NCI-H1092 treated with DMSO at 0.1 percent for 48 hours (cell line): ENCODE measurements at regions not wholly inside any gene's neighbourhood (a gene's known extent, or its start where the extent isn't known, plus 50 kb on each side); places are given as distances from the start of the nearest gene placed in this dataset.
A peak's percentile ranks its signal among the peaks of the same experiment; 100 is the strongest.

ENCODE experiments used
- DNase-seq: peaks from one replicate; lab custom pipeline; 2025; lab: John Stamatoyannopoulos, UW

- no peak for DNase-seq
Measured at GRCh38 chr7:67553378-67553777, 556.7 kb downstream of the TYW1 start.

DNA sequence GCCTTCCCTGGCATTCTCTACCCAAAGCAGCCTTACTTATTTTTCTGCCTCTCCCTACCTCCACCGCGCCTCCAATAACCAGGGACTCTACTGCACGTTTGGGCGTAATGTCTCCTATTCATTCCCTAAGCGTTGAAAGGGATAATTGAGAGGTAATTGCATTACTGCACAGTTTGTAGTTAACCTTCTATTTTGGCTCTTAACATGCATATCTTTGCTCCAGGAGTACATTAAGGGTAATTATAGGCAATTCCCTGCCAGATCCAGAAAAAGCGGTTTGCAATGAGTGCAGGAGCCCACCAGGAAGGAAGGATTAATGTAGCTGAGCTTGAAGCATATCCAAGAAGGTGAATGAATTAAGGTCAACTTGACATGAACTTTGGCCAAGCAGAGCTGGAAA, 558.4 kb downstream of the TYW1 start:
- peak; percentile 44 for DNase-seq

DNA sequence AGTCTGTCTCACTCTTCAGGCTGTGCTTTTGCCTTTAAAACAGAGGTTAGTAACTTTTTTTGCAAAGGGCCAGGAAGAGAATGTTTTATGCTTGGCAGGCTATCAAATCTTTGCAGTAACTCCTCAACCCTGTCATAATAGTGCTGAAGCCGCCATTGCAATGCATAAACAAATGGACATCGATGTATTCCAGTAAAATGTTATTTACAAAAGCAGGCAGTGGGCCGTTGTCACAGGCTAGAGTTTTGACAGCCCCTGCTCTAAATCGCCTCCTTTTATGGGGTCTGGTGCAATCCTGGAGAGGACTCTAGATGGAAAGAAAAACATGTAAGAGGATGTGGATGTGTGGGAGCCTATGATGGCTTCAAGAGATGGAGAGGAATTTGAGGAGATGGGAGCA, 568.3 kb downstream of the TYW1 start:
- DNase-seq, result no peak

GRCh38 chr7:67566101-67566500, 569.5 kb downstream of the TYW1 start:
- no peak for DNase-seq

- no peak for DNase-seq
Measured at GRCh38 chr7:67571026-67571545, 574.5 kb downstream of the TYW1 start.

GRCh38 chr7:67573639-67574038, 577.0 kb downstream of the TYW1 start:
- no peak for DNase-seq

GRCh38 chr7:67588631-67589030, 592.0 kb downstream of the TYW1 start:
- DNase-seq, result no peak

- DNase-seq, result no peak
Measured at GRCh38 chr7:67589183-67589582, 592.5 kb downstream of the TYW1 start.

DNA sequence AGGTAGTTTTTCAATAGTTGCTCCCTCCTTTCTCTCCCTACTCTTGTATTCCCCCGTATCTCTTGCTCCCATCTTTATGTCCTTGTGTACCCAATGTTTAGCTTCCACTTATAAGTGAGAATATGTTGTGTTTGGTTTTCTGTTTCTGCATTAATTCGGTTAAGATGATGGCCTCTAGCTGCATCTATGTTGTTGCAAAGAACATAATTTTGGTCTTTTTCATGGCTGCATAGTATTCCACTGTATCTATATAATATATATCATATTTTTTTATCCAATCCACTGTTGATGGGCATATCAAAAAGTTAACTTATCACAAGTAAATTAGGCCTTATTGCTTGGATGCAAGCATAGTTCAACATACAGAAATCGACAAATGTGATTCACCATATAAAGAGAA, 594.0 kb downstream of the TYW1 start:
- no peak for DNase-seq

DNA sequence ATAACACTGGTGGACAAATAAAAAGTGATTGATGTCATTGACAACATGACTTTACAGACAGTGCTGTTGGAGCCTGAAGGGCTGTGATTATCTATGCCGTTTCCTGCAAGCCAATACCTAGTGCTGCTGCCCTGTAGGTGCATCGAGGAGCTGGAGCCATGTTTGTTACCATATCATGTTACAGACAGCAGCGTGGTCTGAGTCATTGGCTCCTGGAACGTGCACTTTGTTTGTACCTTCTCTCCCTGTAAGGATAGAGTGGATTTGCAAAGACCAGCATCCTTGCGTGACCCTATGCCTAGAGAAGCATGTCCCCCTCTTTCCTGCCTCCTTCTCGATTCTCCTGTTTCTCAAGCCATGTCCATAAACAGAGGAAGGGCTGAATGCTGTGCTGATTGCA, 597.2 kb downstream of the TYW1 start:
- peak; percentile 8 for DNase-seq

- DNase-seq, result no peak
Measured at GRCh38 chr7:67595431-67596180, 599.0 kb downstream of the TYW1 start.

DNA sequence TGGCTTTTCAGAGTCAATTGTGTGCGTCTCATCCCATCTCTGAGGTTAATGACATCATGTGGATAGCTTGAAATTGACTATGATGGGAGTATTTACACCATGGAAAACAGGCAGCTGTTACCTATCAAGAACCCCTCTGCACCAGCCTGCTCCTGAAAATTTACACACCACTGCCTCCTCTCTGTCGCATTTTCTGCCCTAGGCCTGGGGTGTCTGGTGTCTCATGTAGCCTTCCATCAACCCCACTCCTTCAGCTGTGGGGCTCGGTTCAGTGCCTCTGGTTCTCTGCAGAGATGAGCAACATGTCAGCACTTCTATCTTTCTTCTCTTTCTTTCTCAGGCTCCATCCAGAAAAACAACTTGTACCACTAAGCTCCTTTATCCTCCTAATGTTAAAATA, 600.5 kb downstream of the TYW1 start:
- DNase-seq, result no peak

GRCh38 chr7:67598469-67598868, 601.8 kb downstream of the TYW1 start:
- no peak for DNase-seq

- no peak for DNase-seq
Measured at GRCh38 chr7:67599331-67600062, 602.9 kb downstream of the TYW1 start.

- DNase-seq, result no peak
Measured at GRCh38 chr7:67602246-67602887, 605.7 kb downstream of the TYW1 start.

- no peak for DNase-seq
Measured at GRCh38 chr7:67604461-67605386, 608.1 kb downstream of the TYW1 start.

GRCh38 chr7:67608806-67609205, 612.2 kb downstream of the TYW1 start:
- DNase-seq, result no peak

- no peak for DNase-seq
Measured at GRCh38 chr7:67610897-67611296, 614.3 kb downstream of the TYW1 start.

- no peak for DNase-seq
Measured at GRCh38 chr7:67614843-67615242, 618.2 kb downstream of the TYW1 start.

- DNase-seq, result no peak
Measured at GRCh38 chr7:67616517-67616916, 619.9 kb downstream of the TYW1 start.

- DNase-seq, result peak; percentile 56
Measured at GRCh38 chr7:67618556-67619162, 622.0 kb downstream of the TYW1 start.
